Adrenal gland (tissue), 9 donors: ENCODE measurements at regions not wholly inside any gene's neighbourhood (a gene's known extent, or its start where the extent isn't known, plus 50 kb on each side); places are given as distances from the start of the nearest gene placed in this dataset.

Source experiments
- DNase-seq, 7 donors: peaks; one replicate each; pipeline ENCODE4 v3.0.0-alpha.2; 2019 to 2020
- H3K27ac ChIP-seq, 5 donors: fragments of 200-600 bp; sonication (generic) in 4 of 5; 1 replicate in 3 of 5; 2 replicates in 2 of 5; pipeline versions ENCODE4 v1.5.1 to v1.8.0; 2016 to 2020; ENCODE audit warnings: mild to moderate bottlenecking in 1 of 5
- H3K27me3 ChIP-seq: fragments of 200-600 bp; 2 replicates; pipeline ENCODE4 v1.8.0; 2021
- H3K36me3 ChIP-seq, 2 donors: fragments of 200-600 bp; replicated peaks in 1 of 2; 1 replicate in 1 of 2; 2 replicates in 1 of 2; pipeline versions ENCODE4 v1.5.1 to v1.8.0; 2018 to 2022
- H3K4me1 ChIP-seq, 2 donors: fragments of 200-600 bp; replicated peaks in 1 of 2; 1 replicate in 1 of 2; 2 replicates in 1 of 2; pipeline versions ENCODE4 v1.5.1 to v1.8.0; 2018 to 2021
- H3K4me3 ChIP-seq, 4 donors: fragments of 200-600 bp; sonication (generic) in 3 of 4; one replicate each; pipeline ENCODE4 v1.5.1; 2016 to 2018
- H3K9me3 ChIP-seq, 3 donors: fragments of 200-600 bp; sonication (generic) in 1 of 3; replicated peaks in 1 of 3; 1 replicate in 2 of 3; 2 replicates in 1 of 3; pipeline versions ENCODE4 v1.5.1 to v1.8.0; 2016 to 2021
- POLR2A ChIP-seq, 2 donors: fragments of 450-650 bp; IDR thresholded peaks; one replicate each; pipeline ENCODE4 v1.6.1; 2017; ENCODE audit warnings: antibody characterized with exemption in 2 of 2, mild to moderate bottlenecking in 2 of 2, moderate library complexity in 1 of 2
- WGBS, 4 donors: extraction: QIAGEN DNeasy Blood & Tissue Kit in 2 of 4; methylation state at CpG; one replicate each; pipeline versions ENCODE4 v1.1.5 to v1.1.7; 2013 to 2017; 5-methylcytosine and 5-hydroxymethylcytosine counted together
- intact Hi-C, 2 donors: fragments of 100-400 bp; cut with DNase I; formaldehyde crosslinking; loops; one replicate each; pipeline versions ENCODE4 v1.14.1 to v1.15.0; 2022 to 2023
- TF ChIP-seq, protein P1 (sequence below), 6 experiments: fragments of 450-650 bp in 4 of 6; fragments of 200-600 bp in 2 of 6; sonication (generic) in 1 of 6; IDR thresholded peaks; 1 replicate in 5 of 6; 2 replicates in 1 of 6; pipeline versions ENCODE4 v1.5.1 to v1.8.0; 2016 to 2021; ENCODE audit warnings: antibody characterized with exemption in 6 of 6, mild to moderate bottlenecking in 2 of 6, moderate library complexity in 1 of 6
- donor health status: healthy with polysubstance abuse.
- donor health status: Bipolar disorder and iron deficiency.
- donor health status: DM: yes; HTN: yes; CAD: no.
- donor health status: DM: no; HTN: no; CAD: no.
- donor health status: DM: no; HTN: no; CAD: no.

DNA sequence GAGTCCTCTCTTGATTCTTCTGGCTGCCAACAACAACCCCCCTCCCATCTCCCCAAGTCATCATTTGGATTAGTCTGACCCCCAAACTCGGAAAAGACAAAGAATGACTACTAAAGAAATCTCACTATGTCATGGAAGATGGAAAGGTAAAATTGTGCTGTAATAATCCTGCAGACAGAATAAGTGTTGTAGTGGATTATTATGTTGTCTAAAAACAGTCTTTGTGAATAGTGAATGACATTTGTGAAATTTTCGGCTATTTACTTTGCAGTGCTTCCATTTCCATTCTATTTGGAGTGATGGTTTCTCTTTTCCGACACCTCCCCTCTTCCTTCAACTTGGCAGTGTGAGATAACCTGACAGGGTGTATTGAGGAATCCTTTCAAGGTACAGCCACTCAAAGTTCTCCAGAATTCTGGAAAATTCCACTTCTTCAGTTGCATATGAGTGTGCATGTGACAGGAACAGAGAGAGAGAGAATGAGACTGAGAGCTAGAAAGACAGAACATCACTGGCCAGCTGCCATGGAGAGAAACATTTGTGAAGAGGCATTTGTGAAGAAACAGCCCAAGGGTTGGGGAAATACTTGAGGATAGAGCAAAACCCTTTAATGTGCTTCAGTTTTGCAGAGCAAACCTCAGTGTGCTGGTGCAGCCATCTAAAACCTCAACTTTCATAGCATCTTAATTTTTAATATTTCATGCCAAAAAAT lies 141.9 kb upstream of the DLX2 start:
- Histone ChIP-seq H3K9me3 (no peaks in the 10 kb centered on the region), H3K4me3 (no peak overlapping the region), H3K27ac (no peak overlapping the region), H3K27me3 (no peaks in the 10 kb centered on the region), H3K36me3 (no peaks in the 10 kb centered on the region), H3K4me1 (no peaks in the 10 kb centered on the region)
- intact Hi-C loops: no loop called here
- TF ChIP-seq, protein P1, sequence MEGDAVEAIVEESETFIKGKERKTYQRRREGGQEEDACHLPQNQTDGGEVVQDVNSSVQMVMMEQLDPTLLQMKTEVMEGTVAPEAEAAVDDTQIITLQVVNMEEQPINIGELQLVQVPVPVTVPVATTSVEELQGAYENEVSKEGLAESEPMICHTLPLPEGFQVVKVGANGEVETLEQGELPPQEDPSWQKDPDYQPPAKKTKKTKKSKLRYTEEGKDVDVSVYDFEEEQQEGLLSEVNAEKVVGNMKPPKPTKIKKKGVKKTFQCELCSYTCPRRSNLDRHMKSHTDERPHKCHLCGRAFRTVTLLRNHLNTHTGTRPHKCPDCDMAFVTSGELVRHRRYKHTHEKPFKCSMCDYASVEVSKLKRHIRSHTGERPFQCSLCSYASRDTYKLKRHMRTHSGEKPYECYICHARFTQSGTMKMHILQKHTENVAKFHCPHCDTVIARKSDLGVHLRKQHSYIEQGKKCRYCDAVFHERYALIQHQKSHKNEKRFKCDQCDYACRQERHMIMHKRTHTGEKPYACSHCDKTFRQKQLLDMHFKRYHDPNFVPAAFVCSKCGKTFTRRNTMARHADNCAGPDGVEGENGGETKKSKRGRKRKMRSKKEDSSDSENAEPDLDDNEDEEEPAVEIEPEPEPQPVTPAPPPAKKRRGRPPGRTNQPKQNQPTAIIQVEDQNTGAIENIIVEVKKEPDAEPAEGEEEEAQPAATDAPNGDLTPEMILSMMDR (IDR thresholded peaks at IDR 0.05): no peak
- TF ChIP-seq POLR2A (IDR thresholded peaks at IDR 0.05): no peak
- WGBS, 4 donors: 83 to 89% (median 86%) methylated on average over 3 of the region's 3 CpGs
- DNase-seq: no peak

DNA sequence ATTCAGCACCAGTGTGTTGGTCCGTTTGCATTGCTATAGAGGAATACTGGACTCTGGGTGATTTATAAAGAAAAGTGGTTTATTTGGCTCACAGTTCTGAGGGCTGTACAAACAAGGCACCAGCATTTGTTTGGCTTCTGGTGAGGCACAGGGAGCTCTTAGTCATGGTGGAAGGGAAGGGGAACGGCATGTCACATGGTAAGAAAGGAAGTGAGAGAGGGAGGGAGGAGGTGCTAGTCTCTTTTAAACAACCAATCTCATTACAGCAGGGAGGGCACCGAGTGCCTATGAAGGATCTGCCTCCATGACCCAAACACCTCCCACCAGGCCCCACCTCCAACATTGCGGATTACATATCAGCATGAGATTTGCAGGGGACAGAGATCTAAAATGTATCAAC lies 143.9 kb upstream of the DLX2 start:
- no peaks in the 10 kb centered on the region for H3K4me1 ChIP-seq
- DNase-seq: no peak
- TF ChIP-seq, protein P1 (IDR thresholded peaks at IDR 0.05): no peak
- no peak for TF ChIP-seq POLR2A (IDR thresholded peaks at IDR 0.05)
- H3K9me3 ChIP-seq: no peaks in the 10 kb centered on the region
- intact Hi-C loops: no loop called here
- no peak overlapping the region for H3K4me3 ChIP-seq
- no peaks in the 10 kb centered on the region for H3K36me3 ChIP-seq
- no peak overlapping the region for H3K27ac ChIP-seq
- H3K27me3 ChIP-seq: no peaks in the 10 kb centered on the region
- WGBS, 4 donors: 75 to 86% (median 79%) methylated on average over 4 of the region's 4 CpGs

DNA sequence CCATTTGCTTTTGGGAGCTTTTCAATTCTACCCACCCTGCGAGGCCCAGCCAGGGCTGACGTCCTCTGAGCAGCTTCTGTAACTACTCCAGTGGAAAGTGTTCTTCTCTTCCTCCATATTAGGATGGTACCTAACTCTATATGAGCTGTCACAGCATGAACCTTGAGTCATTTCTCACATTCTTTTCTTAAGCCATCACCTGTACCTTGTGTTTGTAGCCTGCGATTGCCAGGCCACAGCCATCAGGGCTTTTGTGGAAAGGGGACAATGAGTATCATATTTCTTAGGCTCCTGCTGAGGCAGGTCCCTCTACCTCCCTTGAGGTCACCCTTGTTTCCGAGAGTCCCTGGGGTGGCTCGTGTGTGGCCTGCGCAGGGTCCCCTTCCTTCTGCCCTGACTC lies 144.5 kb upstream of the DLX2 start:
- Histone ChIP-seq H3K27ac (no peak overlapping the region), H3K27me3 (no peaks in the 10 kb centered on the region), H3K4me3 (no peak overlapping the region), H3K9me3 (no peaks in the 10 kb centered on the region), H3K4me1 (no peaks in the 10 kb centered on the region), H3K36me3 (no peaks in the 10 kb centered on the region)
- DNase-seq: no peak
- 88 to 97% (median 96%) methylated on average over 4 to 6 of the region's 6 CpGs for WGBS, 4 donors
- intact Hi-C loops: no loop called here
- TF ChIP-seq, protein P1 (IDR thresholded peaks at IDR 0.05): no peak
- TF ChIP-seq POLR2A (IDR thresholded peaks at IDR 0.05): no peak

DNA sequence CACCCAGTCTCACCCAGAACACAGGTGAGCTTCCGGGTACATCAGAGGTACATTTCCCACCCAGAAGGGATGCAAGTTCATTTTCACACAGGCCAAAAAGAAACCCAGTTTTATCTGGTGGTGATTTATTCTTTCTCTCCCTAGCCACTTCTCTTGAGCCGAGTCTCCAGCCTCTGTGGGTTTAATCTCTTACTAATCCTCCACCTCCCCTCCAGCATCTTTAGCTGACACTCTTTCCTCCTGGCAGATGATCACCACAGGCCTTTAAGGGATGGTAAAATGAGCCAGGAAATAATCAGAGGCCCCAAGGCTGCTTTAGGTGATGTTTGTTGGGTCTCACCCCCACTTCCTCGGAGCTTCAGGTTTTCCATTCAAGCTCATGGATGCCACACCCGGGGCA lies 145.7 kb upstream of the DLX2 start:
- TF ChIP-seq, protein P1 (IDR thresholded peaks at IDR 0.05): no peak
- no peak for TF ChIP-seq POLR2A (IDR thresholded peaks at IDR 0.05)
- Histone ChIP-seq H3K36me3 (no peaks in the 10 kb centered on the region), H3K4me3 (no peak overlapping the region), H3K4me1 (peaks cover 0 to under 1% of the 10 kb centered on the region in 2 donors), H3K27ac (no peak overlapping the region), H3K9me3 (no peaks in the 10 kb centered on the region), H3K27me3 (no peaks in the 10 kb centered on the region)
- 73 to 98% (median 80%) methylated on average over 4 of the region's 4 CpGs for WGBS, 4 donors
- intact Hi-C loops: no loop called here
- no peak for DNase-seq
